Panc1 (cell line): ENCODE measurements at regions not wholly inside any gene's neighbourhood (a gene's known extent, or its start where the extent isn't known, plus 50 kb on each side); places are given as distances from the start of the nearest gene placed in this dataset.

Source experiments
- ATAC-seq: fragments of 200-7000 bp; cut with Tn5 transposase; 2 replicates; pipeline ENCODE4 v1.9.1; 2020; ENCODE audit warnings: mild to moderate bottlenecking, moderate library complexity
- BruUV-seq: library from RNA; stranded (reverse); fragments of 400-500 nt; replicated peaks from 2 replicates; lab custom pipeline; 2021; lab: Mats Ljungman, UMichigan
- CTCF ChIA-PET: fragments of 300-600 bp; sonication (Branson Sonifier 250); formaldehyde crosslinking; loops from one replicate; lab custom pipeline; 2022; ENCODE audit warnings: antibody characterized with exemption; lab: Charles Lee
- POLR2A ChIA-PET: fragments of 300-600 bp; sonication (Branson Sonifier 250); formaldehyde crosslinking; loops from one replicate; lab custom pipeline; 2022; ENCODE audit warnings: antibody characterized with exemption; lab: Charles Lee
- DNase-seq: peaks from one replicate; pipeline ENCODE4 v3.0.0-alpha.2; 2010; ENCODE audit warnings: low read depth, low spot score
- H3K27ac ChIP-seq: 2 replicates; pipeline ENCODE4 v1.5.1; 2011; ENCODE audit warnings: mild to moderate bottlenecking, low read length, inconsistent platforms
- H3K27me3 ChIP-seq: fragments of 200-500 bp; sonication (Bioruptor generic); 2 replicates; pipeline ENCODE4 v1.6.0; 2014; ENCODE audit warnings: low read length, inconsistent platforms; ENCODE audit not compliant: control insufficient read depth, insufficient read depth
- H3K36me3 ChIP-seq: fragments of 200-500 bp; sonication (Bioruptor generic); 2 replicates; pipeline ENCODE4 v1.5.1; 2014; ENCODE audit warnings: inconsistent platforms, mild to moderate bottlenecking, low read length, moderate library complexity; ENCODE audit not compliant: control insufficient read depth, insufficient read depth
- H3K4me1 ChIP-seq: 2 replicates; pipeline ENCODE4 v1.5.1; 2011; ENCODE audit warnings: inconsistent platforms, mild to moderate bottlenecking, low read length, moderate library complexity; ENCODE audit not compliant: control insufficient read depth, insufficient read depth
- H3K4me3 ChIP-seq, 2 experiments: 2 replicates each; pipeline ENCODE4 v1.5.1; 2011 to 2012; ENCODE audit warnings: low read depth in 2 of 2, low read length in 2 of 2, mild to moderate bottlenecking in 2 of 2, inconsistent platforms in 1 of 2, moderate library complexity in 1 of 2
- H3K9me3 ChIP-seq: fragments of 200-500 bp; sonication (Bioruptor generic); 2 replicates; pipeline ENCODE4 v1.5.1; 2014; ENCODE audit warnings: low read depth, mild to moderate bottlenecking, inconsistent platforms, low read length, moderate library complexity; ENCODE audit not compliant: control insufficient read depth, insufficient read depth
- CTCF ChIP-seq: fragments of 450-650 bp; IDR thresholded peaks from 2 replicates; pipeline ENCODE4 v1.5.1; 2017; ENCODE audit warnings: mild to moderate bottlenecking
- POLR2AphosphoS5 ChIP-seq: IDR thresholded peaks from 2 replicates; pipeline ENCODE4 v1.6.1; 2012; ENCODE audit warnings: mild to moderate bottlenecking, low read depth, low read length, moderate library complexity
- REST ChIP-seq, 2 experiments: IDR thresholded peaks; 2 replicates each; pipeline ENCODE4 v1.6.1; 2011 to 2012; ENCODE audit warnings: low read depth in 2 of 2, control low read depth in 1 of 2, low read length in 1 of 2, mild to moderate bottlenecking in 1 of 2, moderate library complexity in 1 of 2; ENCODE audit not compliant: insufficient read depth in 1 of 2
- SIN3A ChIP-seq: IDR thresholded peaks from 2 replicates; pipeline ENCODE4 v1.6.1; 2012; ENCODE audit warnings: low read depth, mild to moderate bottlenecking, low read length, moderate library complexity, borderline replicate concordance; ENCODE audit not compliant: insufficient read depth
- TCF7L2 ChIP-seq: IDR thresholded peaks from 2 replicates; pipeline ENCODE4 v1.6.1; 2011; ENCODE audit warnings: mild to moderate bottlenecking, low read depth, low read length, inconsistent platforms
- in situ Hi-C: cut with HindIII; loops from 2 replicates; pipeline ENCODE4 v1.10.0; 2016; ENCODE audit warnings: low sequenced_read_pairs, low pct_unique_long_range_greater_than_20kb
- intact Hi-C: fragments of 100-400 bp; cut with micrococcal nuclease; formaldehyde crosslinking; loops from one replicate; pipeline ENCODE4 v1.10.0; 2022; ENCODE audit not compliant: unreplicated experiment

- Histone ChIP-seq H3K27me3 (peaks cover 5% of the 10 kb centered on the region), H3K36me3 (no peaks in the 10 kb centered on the region; the same call in 1 of the 2 replicates), H3K9me3 (no peaks in the 10 kb centered on the region), H3K4me1 (no peaks in the 10 kb centered on the region), H3K27ac (no peak overlapping the region), H3K4me3 (no peak overlapping the region)
- in situ Hi-C loops (no loop called here), intact Hi-C loops (no loop called here)
- DNase-seq = no peak
- BruUV-seq = no TSS peak
- POLR2A ChIA-PET = no interaction called here
- TF ChIP-seq POLR2AphosphoS5 = no peak
- TF ChIP-seq CTCF = no peak
- no peak for TF ChIP-seq SIN3A
- TF ChIP-seq REST (IDR thresholded peaks at IDR 0.05; ENCODE audit: insufficient read depth in 1 of 2, low read depth in 2 of 2, low read length in 1 of 2) = no peak
- TF ChIP-seq TCF7L2 = no peak
- CTCF ChIA-PET = no interaction called here
- no peak for ATAC-seq
Observed at GRCh38 chr13:111537115-111537728, 216.8 kb downstream of the TEX29 start.

GRCh38 chr13:111537843-111538499, 217.5 kb downstream of the TEX29 start:
- no peak for DNase-seq
- peaks cover 5% of the 10 kb centered on the region for H3K27me3 ChIP-seq
- no peak overlapping the region for H3K27ac ChIP-seq
- intact Hi-C loops (no loop called here), in situ Hi-C loops (no loop called here)
- H3K36me3 ChIP-seq = no peaks in the 10 kb centered on the region
- ChIA-PET CTCF (no interaction called here), POLR2A (no interaction called here)
- TF ChIP-seq REST (IDR thresholded peaks at IDR 0.05; ENCODE audit: insufficient read depth in 1 of 2, low read depth in 2 of 2, low read length in 1 of 2) (no peak), CTCF (no peak), POLR2AphosphoS5 (no peak), SIN3A (no peak), TCF7L2 (no peak)
- no peak overlapping the region for H3K4me3 ChIP-seq
- ATAC-seq = no peak
- no peaks in the 10 kb centered on the region for H3K9me3 ChIP-seq
- H3K4me1 ChIP-seq = no peaks in the 10 kb centered on the region
- BruUV-seq = no TSS peak
